ENCODE measurements at regions not wholly inside any gene's neighbourhood (a gene's known extent, or its start where the extent isn't known, plus 50 kb on each side); places are given as distances from the start of the nearest gene placed in this dataset.

DNA sequence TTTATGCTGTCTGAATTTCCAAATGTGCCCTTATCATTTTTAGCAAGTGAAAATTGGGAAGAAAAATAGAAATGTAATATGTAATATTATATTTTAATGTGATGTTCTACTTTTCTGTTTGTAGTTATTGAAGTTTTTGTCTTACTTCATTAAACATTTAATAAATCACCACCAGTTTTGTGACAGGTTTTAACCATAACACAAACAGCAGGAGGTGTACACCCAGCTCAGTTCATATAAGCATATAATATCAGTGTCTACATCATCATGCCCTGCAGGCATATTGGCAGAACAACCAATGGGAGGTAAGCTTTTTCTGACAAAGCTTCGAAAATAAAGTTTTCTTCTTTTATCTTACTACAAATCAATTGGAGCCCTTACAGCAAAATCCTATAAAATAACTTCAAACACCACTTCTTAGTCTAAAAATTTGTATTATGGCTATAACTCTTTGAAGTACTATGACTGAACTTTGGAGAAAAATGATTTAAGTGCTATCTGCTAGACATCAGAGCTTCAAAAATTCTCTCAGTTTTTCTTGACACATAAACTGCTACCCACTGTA, 236.7 kb downstream of the BARHL2 start:
- intact Hi-C loops (cut with DNase I; ENCODE audit: low total_unique reads) (no loop called here), in situ Hi-C loops (cut with MboI; ENCODE audit: low pct_ligation_motif_present in 1 of 4, low pct_unique_long_range_greater_than_20kb in 1 of 4, low sequenced_read_pairs in 3 of 4) (no loop called here)
- Histone ChIP-seq H3K36me3 (no peaks in the 10 kb centered on the region), H3K9me3 (no peaks in the 10 kb centered on the region), H3K27ac (no peak overlapping the region), H3K4me1 (no peaks in the 10 kb centered on the region), H3K4me3 (no peak overlapping the region), H3K27me3 (no peaks in the 10 kb centered on the region)
- TF ChIP-seq, protein P1, sequence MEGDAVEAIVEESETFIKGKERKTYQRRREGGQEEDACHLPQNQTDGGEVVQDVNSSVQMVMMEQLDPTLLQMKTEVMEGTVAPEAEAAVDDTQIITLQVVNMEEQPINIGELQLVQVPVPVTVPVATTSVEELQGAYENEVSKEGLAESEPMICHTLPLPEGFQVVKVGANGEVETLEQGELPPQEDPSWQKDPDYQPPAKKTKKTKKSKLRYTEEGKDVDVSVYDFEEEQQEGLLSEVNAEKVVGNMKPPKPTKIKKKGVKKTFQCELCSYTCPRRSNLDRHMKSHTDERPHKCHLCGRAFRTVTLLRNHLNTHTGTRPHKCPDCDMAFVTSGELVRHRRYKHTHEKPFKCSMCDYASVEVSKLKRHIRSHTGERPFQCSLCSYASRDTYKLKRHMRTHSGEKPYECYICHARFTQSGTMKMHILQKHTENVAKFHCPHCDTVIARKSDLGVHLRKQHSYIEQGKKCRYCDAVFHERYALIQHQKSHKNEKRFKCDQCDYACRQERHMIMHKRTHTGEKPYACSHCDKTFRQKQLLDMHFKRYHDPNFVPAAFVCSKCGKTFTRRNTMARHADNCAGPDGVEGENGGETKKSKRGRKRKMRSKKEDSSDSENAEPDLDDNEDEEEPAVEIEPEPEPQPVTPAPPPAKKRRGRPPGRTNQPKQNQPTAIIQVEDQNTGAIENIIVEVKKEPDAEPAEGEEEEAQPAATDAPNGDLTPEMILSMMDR (IDR thresholded peaks at IDR 0.05), result no peak
- TF ChIP-seq EP300 (IDR thresholded peaks at IDR 0.05; ENCODE audit: low read depth) (no peak), POLR2AphosphoS5 (IDR thresholded peaks at IDR 0.05) (no peak), POLR2A (IDR thresholded peaks at IDR 0.05) (no peak)
- DNase-seq, result no peak
- WGBS, 2 donors (ENCODE audit: low coverage in 1 of 2), result 50 to 56% methylated on average over 1 of the region's 1 CpG

DNA sequence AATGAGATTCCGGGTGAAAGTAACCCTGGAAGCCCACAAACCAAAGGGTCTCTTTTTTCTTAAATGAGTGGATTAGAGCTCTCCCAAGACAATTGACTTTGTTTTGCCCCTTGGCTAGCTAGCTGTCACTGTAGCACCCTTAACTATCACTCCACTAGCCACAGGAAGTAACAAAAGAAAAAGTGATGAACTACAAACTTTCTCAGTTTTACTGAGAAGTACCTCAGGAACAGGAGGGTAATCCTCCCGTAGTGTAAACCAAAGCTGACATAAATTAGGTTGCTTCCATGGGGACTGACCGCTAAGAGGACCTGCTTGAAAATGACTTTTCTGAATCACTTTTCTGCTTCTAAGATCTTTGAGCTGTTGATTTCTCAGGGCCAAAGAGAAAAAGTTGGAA, 240.1 kb downstream of the BARHL2 start:
- 67 to 70% methylated on average over 2 to 3 of the region's 3 CpGs for WGBS, 2 donors (ENCODE audit: low coverage in 1 of 2)
- no peaks in the 10 kb centered on the region for H3K9me3 ChIP-seq
- H3K4me1 ChIP-seq, result no peaks in the 10 kb centered on the region
- no peaks in the 10 kb centered on the region for H3K27me3 ChIP-seq
- intact Hi-C loops (cut with DNase I; ENCODE audit: low total_unique reads), result no loop called here
- no peak overlapping the region for H3K4me3 ChIP-seq
- DNase-seq, result no peak
- H3K36me3 ChIP-seq, result no peaks in the 10 kb centered on the region
- TF ChIP-seq, protein P1 (IDR thresholded peaks at IDR 0.05), result no peak
- TF ChIP-seq EP300 (IDR thresholded peaks at IDR 0.05; ENCODE audit: low read depth) (no peak), POLR2AphosphoS5 (IDR thresholded peaks at IDR 0.05) (no peak), POLR2A (IDR thresholded peaks at IDR 0.05) (no peak)
- H3K27ac ChIP-seq, result no peak overlapping the region
- in situ Hi-C loops (cut with MboI; ENCODE audit: low pct_ligation_motif_present in 1 of 4, low pct_unique_long_range_greater_than_20kb in 1 of 4, low sequenced_read_pairs in 3 of 4), result no loop called here

DNA sequence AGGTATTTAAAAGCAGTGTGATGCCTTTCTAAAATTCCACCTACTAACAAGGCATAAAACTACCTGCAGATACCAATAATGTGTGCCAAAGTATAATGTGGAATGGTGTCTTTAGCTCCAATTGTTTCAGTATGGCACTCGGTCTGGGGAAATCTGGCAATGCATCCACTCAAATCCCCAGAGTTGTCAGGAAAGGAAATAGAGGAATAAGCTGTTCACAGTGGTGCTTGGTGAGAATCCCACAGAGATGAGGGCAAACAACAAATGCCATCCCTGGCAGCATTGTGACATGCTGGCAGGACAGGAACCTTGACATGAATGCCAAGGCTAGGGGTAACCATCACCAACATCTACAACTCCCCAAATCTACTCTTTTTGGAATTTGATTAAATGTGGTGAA, 240.7 kb downstream of the BARHL2 start:
- intact Hi-C loops (cut with DNase I; ENCODE audit: low total_unique reads) (no loop called here), in situ Hi-C loops (cut with MboI; ENCODE audit: low pct_ligation_motif_present in 1 of 4, low pct_unique_long_range_greater_than_20kb in 1 of 4, low sequenced_read_pairs in 3 of 4) (no loop called here)
- Histone ChIP-seq H3K4me3 (no peak overlapping the region), H3K9me3 (no peaks in the 10 kb centered on the region), H3K36me3 (no peaks in the 10 kb centered on the region), H3K4me1 (no peaks in the 10 kb centered on the region), H3K27me3 (no peaks in the 10 kb centered on the region), H3K27ac (no peak overlapping the region)
- TF ChIP-seq EP300 (IDR thresholded peaks at IDR 0.05; ENCODE audit: low read depth), result no peak
- TF ChIP-seq POLR2A (IDR thresholded peaks at IDR 0.05), result no peak
- WGBS, 2 donors (ENCODE audit: low coverage in 1 of 2), result 43 to 64% methylated on average over 1 of the region's 1 CpG
- no peak for DNase-seq

DNA sequence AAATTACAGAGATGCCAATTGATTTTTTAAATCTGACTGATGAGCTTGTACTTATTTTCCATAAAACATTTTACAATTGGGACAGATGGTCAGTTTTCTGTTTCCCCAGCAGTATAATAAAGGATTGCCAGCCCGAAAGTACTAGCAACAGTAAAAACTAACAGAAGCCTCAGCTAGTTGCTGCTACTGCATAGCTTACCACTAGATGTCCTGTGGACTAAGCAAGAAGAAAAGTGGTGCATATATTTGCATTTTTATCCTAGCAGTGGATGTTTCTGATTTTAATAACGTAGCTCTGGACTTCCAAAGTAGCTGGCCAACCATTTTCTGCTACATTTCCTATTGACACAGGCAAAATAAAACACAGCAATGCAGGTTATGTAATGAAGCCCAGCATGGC, 241.5 kb downstream of the BARHL2 start:
- Histone ChIP-seq H3K9me3 (no peaks in the 10 kb centered on the region), H3K27ac (no peak overlapping the region), H3K27me3 (no peaks in the 10 kb centered on the region), H3K36me3 (no peaks in the 10 kb centered on the region), H3K4me1 (no peaks in the 10 kb centered on the region), H3K4me3 (no peak overlapping the region)
- DNase-seq, result no peak
- intact Hi-C loops (cut with DNase I; ENCODE audit: low total_unique reads) (no loop called here), in situ Hi-C loops (cut with MboI; ENCODE audit: low pct_ligation_motif_present in 1 of 4, low pct_unique_long_range_greater_than_20kb in 1 of 4, low sequenced_read_pairs in 3 of 4) (no loop called here)
- WGBS, 2 donors (ENCODE audit: low coverage in 1 of 2), result 17 to 36% methylated on average over 1 to 2 of the region's 2 CpGs
- TF ChIP-seq POLR2A (IDR thresholded peaks at IDR 0.05) (no peak), EP300 (IDR thresholded peaks at IDR 0.05; ENCODE audit: low read depth) (no peak), POLR2AphosphoS5 (IDR thresholded peaks at IDR 0.05) (no peak)
- TF ChIP-seq, protein P1 (IDR thresholded peaks at IDR 0.05), result no peak

DNA sequence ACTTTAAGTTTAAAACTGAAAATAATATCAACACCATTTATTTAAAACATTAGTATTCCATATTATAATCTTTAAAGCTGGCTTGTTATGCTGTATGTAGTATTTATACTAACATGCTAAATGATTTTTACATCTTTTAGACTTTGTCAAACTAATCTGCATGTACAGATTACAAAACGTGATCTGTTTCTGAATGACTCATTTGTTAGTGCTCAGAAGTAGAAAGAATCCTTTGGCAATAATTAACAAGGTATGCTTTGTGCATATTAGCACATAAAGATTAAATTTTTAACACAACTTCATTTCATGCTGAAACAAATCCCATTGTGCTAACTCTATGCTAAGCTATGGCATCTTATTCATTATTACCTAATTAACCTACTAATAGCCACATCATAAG, 242.4 kb downstream of the BARHL2 start:
- TF ChIP-seq POLR2A (IDR thresholded peaks at IDR 0.05) (no peak), EP300 (IDR thresholded peaks at IDR 0.05; ENCODE audit: low read depth) (no peak), POLR2AphosphoS5 (IDR thresholded peaks at IDR 0.05) (no peak)
- TF ChIP-seq, protein P1 (IDR thresholded peaks at IDR 0.05), result no peak

More for the DNA sequence above, 242.4 kb downstream of the BARHL2 start:
- Histone ChIP-seq H3K4me1 (no peaks in the 10 kb centered on the region), H3K27me3 (no peaks in the 10 kb centered on the region), H3K36me3 (no peaks in the 10 kb centered on the region), H3K27ac (no peak overlapping the region), H3K9me3 (no peaks in the 10 kb centered on the region), H3K4me3 (no peak overlapping the region)
- 27 to 29% methylated on average over 1 of the region's 1 CpG for WGBS, 2 donors (ENCODE audit: low coverage in 1 of 2)
- intact Hi-C loops (cut with DNase I; ENCODE audit: low total_unique reads), result no loop called here
- in situ Hi-C loops (cut with MboI; ENCODE audit: low pct_ligation_motif_present in 1 of 4, low pct_unique_long_range_greater_than_20kb in 1 of 4, low sequenced_read_pairs in 3 of 4), result no loop called here
- DNase-seq, result no peak

Data from transverse colon (tissue), 4 donors.